GM12873 (cell line): ENCODE measurements at regions not wholly inside any gene's neighbourhood (a gene's known extent, or its start where the extent isn't known, plus 50 kb on each side); places are given as distances from the start of the nearest gene placed in this dataset.

ENCODE experiments used
- TF ChIP-seq, protein P1 (sequence below): IDR thresholded peaks from 2 replicates; pipeline ENCODE4 v1.5.1; 2012; ENCODE audit warnings: low read depth, mild to moderate bottlenecking, moderate library complexity, low read length, control low read depth; ENCODE audit not compliant: insufficient read depth; ENCODE audit errors: missing control alignments

DNA sequence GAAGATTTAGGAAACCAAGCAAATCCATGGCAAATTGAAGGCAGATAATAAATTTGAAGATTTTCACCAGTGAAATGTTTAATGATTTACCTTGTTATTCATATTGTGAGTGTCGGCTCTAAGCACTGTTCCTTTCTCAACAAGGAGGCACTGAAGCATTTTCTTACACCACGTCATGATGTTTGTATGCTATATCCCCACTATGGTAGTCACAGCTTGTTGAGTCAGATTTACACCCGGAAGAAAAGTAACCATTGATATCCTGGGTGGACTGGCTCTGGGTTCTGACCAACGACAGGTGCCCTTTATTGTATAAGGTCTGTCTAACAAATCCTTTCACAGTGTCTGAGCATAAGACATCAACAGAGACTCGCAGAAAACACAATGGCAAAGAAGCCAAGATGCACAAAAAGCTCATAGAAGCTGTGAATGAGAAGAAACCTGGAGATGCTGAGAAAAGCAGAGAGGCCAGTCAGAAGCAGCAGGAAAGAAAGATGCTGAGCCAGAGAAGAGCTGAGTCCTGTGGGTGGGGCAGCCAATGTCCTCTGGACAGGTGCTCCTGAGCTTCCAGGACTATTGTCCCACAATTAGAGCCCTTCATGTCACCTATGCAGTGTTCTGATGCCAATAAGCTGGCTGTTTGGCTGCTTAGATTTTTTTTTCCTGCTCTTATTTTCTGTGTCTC, 49.7 kb upstream of the ARHGAP5 start:
- TF ChIP-seq, protein P1, sequence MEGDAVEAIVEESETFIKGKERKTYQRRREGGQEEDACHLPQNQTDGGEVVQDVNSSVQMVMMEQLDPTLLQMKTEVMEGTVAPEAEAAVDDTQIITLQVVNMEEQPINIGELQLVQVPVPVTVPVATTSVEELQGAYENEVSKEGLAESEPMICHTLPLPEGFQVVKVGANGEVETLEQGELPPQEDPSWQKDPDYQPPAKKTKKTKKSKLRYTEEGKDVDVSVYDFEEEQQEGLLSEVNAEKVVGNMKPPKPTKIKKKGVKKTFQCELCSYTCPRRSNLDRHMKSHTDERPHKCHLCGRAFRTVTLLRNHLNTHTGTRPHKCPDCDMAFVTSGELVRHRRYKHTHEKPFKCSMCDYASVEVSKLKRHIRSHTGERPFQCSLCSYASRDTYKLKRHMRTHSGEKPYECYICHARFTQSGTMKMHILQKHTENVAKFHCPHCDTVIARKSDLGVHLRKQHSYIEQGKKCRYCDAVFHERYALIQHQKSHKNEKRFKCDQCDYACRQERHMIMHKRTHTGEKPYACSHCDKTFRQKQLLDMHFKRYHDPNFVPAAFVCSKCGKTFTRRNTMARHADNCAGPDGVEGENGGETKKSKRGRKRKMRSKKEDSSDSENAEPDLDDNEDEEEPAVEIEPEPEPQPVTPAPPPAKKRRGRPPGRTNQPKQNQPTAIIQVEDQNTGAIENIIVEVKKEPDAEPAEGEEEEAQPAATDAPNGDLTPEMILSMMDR: no peak
